GM23338 (cell line): ENCODE measurements at regions not wholly inside any gene's neighbourhood (a gene's known extent, or its start where the extent isn't known, plus 50 kb on each side); places are given as distances from the start of the nearest gene placed in this dataset.

Experiments used
- ATAC-seq: fragments of 200-7000 bp; cut with Tn5 transposase; 3 replicates; pipeline ENCODE4 v1.9.1; 2020
- DNase-seq: peaks from one replicate; pipeline ENCODE4 v3.0.0-alpha.2; 2015; ENCODE audit warnings: low spot score
- H2AFZ ChIP-seq: fragments of 200-600 bp; sonication (generic); 2 replicates; pipeline ENCODE4 v1.8.0; 2016; ENCODE audit warnings: antibody characterized with exemption, mild to moderate bottlenecking, moderate library complexity
- H3F3A ChIP-seq: fragments of 200-600 bp; sonication (generic); replicated peaks from 2 replicates; pipeline ENCODE4 v1.8.0; 2017; ENCODE audit warnings: antibody characterized with exemption, mixed run types, low read depth
- H3K27ac ChIP-seq: fragments of 200-600 bp; sonication (generic); 2 replicates; pipeline ENCODE4 v1.6.1; 2016; ENCODE audit warnings: low read depth
- H3K27me3 ChIP-seq: fragments of 200-600 bp; sonication (generic); 2 replicates; pipeline ENCODE4 v1.8.0; 2016; ENCODE audit warnings: mild to moderate bottlenecking, mixed run types, moderate library complexity; ENCODE audit not compliant: insufficient read depth
- H3K36me3 ChIP-seq: fragments of 200-600 bp; sonication (generic); 2 replicates; pipeline ENCODE4 v1.8.0; 2016; ENCODE audit warnings: mild to moderate bottlenecking; ENCODE audit not compliant: insufficient read depth
- H3K4me1 ChIP-seq: fragments of 200-600 bp; sonication (generic); 2 replicates; pipeline ENCODE4 v1.8.0; 2016; ENCODE audit warnings: mild to moderate bottlenecking, moderate library complexity; ENCODE audit not compliant: insufficient read depth
- H3K4me2 ChIP-seq: fragments of 200-600 bp; sonication (generic); 2 replicates; pipeline ENCODE4 v1.7.1; 2017; ENCODE audit warnings: mixed run types
- H3K4me3 ChIP-seq: fragments of 200-600 bp; sonication (generic); 2 replicates; pipeline ENCODE4 v1.6.1; 2016; ENCODE audit warnings: mixed run types
- H3K79me2 ChIP-seq: fragments of 200-600 bp; sonication (generic); replicated peaks from 2 replicates; pipeline ENCODE4 v1.8.0; 2017; ENCODE audit warnings: mild to moderate bottlenecking; ENCODE audit not compliant: insufficient read depth
- H3K9me2 ChIP-seq: fragments of 200-600 bp; sonication (generic); 2 replicates; pipeline ENCODE4 v1.8.0; 2017; ENCODE audit not compliant: insufficient read depth
- H4K20me1 ChIP-seq: fragments of 200-600 bp; sonication (generic); replicated peaks from 2 replicates; pipeline ENCODE4 v1.8.0; 2017; ENCODE audit warnings: mild to moderate bottlenecking; ENCODE audit not compliant: insufficient read depth
- H3K27ac Mint-ChIP-seq: 2 replicates; pipeline ENCODE4 v1.8.0; 2020; ENCODE audit warnings: inconsistent platforms, mild to moderate bottlenecking, moderate library complexity, mixed read lengths
- H3K27me3 Mint-ChIP-seq: 3 replicates; pipeline ENCODE4 v1.8.0; 2022; ENCODE audit warnings: low read depth, mild to moderate bottlenecking, moderate library complexity, mixed read lengths, inconsistent platforms; ENCODE audit not compliant: insufficient read depth, poor library complexity
- H3K36me3 Mint-ChIP-seq: 3 replicates; pipeline ENCODE4 v1.8.0; 2021; ENCODE audit warnings: low read depth, mild to moderate bottlenecking, inconsistent platforms, moderate library complexity, mixed read lengths
- H3K4me1 Mint-ChIP-seq: 3 replicates; pipeline ENCODE4 v1.8.0; 2020; ENCODE audit warnings: mild to moderate bottlenecking, inconsistent platforms, mixed read lengths
- H3K4me3 Mint-ChIP-seq: 3 replicates; pipeline ENCODE4 v1.8.0; 2021; ENCODE audit warnings: moderate library complexity, mild to moderate bottlenecking, inconsistent platforms, mixed read lengths
- H3K9me3 Mint-ChIP-seq: 3 replicates; pipeline ENCODE4 v1.8.0; 2020; ENCODE audit warnings: moderate library complexity, mild to moderate bottlenecking, inconsistent platforms, mixed read lengths
- CREB1 ChIP-seq: fragments of 250-450 bp; sonication (Bioruptor Pico); IDR thresholded peaks from 2 replicates; pipeline ENCODE4 v1.5.0; 2020; ENCODE audit warnings: low read depth, mild to moderate bottlenecking, moderate library complexity
- EZH2 ChIP-seq: fragments of 200-600 bp; sonication (generic); IDR thresholded peaks from one replicate; pipeline ENCODE4 v1.8.0; 2017; ENCODE audit warnings: antibody characterized with exemption, mild to moderate bottlenecking, low read depth; ENCODE audit not compliant: unreplicated experiment
- EZH2phosphoT487 ChIP-seq: fragments of 200-600 bp; sonication (generic); IDR thresholded peaks from one replicate; pipeline ENCODE4 v1.8.1; 2018; ENCODE audit warnings: antibody characterized with exemption; ENCODE audit not compliant: unreplicated experiment
- JUNB ChIP-seq: IDR thresholded peaks from one replicate; pipeline ENCODE4 v1.6.1; 2016; ENCODE audit warnings: antibody characterized with exemption; ENCODE audit not compliant: unreplicated experiment
- NANOG ChIP-seq: IDR thresholded peaks from 2 replicates; pipeline ENCODE4 v1.6.1; 2016; ENCODE audit warnings: antibody characterized with exemption, borderline replicate concordance
- POLR2AphosphoS5 ChIP-seq: IDR thresholded peaks from 2 replicates; pipeline ENCODE4 v1.6.1; 2016; ENCODE audit warnings: antibody characterized with exemption, low read depth
- STAT1 ChIP-seq: IDR thresholded peaks from one replicate; pipeline ENCODE4 v1.6.1; 2016; ENCODE audit warnings: antibody characterized with exemption; ENCODE audit not compliant: unreplicated experiment
- ZNF114 ChIP-seq: fragments of 250-450 bp; sonication (Bioruptor Pico); IDR thresholded peaks from 2 replicates; pipeline ENCODE4 v1.5.0; 2020; ENCODE audit warnings: mild to moderate bottlenecking, moderate library complexity
- ZNF331 ChIP-seq: fragments of 250-450 bp; sonication (Bioruptor Pico); IDR thresholded peaks from 2 replicates; pipeline ENCODE4 v1.5.0; 2020; ENCODE audit warnings: low read depth, mild to moderate bottlenecking, moderate library complexity
- ZNF462 ChIP-seq: fragments of 250-450 bp; sonication (Bioruptor Pico); IDR thresholded peaks from 2 replicates; pipeline ENCODE4 v1.5.0; 2020; ENCODE audit warnings: mild to moderate bottlenecking, moderate library complexity
- TF ChIP-seq, protein P1 (sequence below): IDR thresholded peaks from 2 replicates; pipeline ENCODE4 v1.6.1; 2016; ENCODE audit warnings: antibody characterized with exemption
- TF ChIP-seq, protein P2 (sequence below): IDR thresholded peaks from one replicate; pipeline ENCODE4 v1.6.1; 2018; ENCODE audit warnings: antibody characterized with exemption; ENCODE audit not compliant: unreplicated experiment
- TF ChIP-seq, protein P3 (sequence below), 2 experiments: fragments of 200-600 bp in 1 of 2; sonication (generic) in 1 of 2; conservative IDR thresholded peaks; 2 replicates each; pipeline versions ENCODE4 v1.5.1 to v1.6.1; 2016 to 2017; ENCODE audit warnings: antibody characterized with exemption in 2 of 2, low read depth in 2 of 2, mild to moderate bottlenecking in 2 of 2, moderate library complexity in 1 of 2

- no peak overlapping the region for H3K4me3 Mint-ChIP-seq
- Histone ChIP-seq H2AFZ (no peak overlapping the region), H3K9me2 (no peaks in the 10 kb centered on the region), H4K20me1 (no peaks in the 10 kb centered on the region), H3K27me3 (no peaks in the 10 kb centered on the region), H3K36me3 (no peaks in the 10 kb centered on the region), H3K4me2 (no peak overlapping the region), H3K4me3 (no peak overlapping the region), H3K79me2 (no peaks in the 10 kb centered on the region), H3F3A (no peaks in the 10 kb centered on the region), H3K4me1 (no peaks in the 10 kb centered on the region), H3K27ac (no peak overlapping the region)
- DNase-seq (no peak), ATAC-seq (no peak)
- no peak overlapping the region for H3K27ac Mint-ChIP-seq
- no peaks in the 10 kb centered on the region for H3K27me3 Mint-ChIP-seq
- TF ChIP-seq, protein P1, sequence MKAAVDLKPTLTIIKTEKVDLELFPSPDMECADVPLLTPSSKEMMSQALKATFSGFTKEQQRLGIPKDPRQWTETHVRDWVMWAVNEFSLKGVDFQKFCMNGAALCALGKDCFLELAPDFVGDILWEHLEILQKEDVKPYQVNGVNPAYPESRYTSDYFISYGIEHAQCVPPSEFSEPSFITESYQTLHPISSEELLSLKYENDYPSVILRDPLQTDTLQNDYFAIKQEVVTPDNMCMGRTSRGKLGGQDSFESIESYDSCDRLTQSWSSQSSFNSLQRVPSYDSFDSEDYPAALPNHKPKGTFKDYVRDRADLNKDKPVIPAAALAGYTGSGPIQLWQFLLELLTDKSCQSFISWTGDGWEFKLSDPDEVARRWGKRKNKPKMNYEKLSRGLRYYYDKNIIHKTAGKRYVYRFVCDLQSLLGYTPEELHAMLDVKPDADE = no peak
- TF ChIP-seq EZH2 = no peak
- TF ChIP-seq POLR2AphosphoS5 = no peak
- TF ChIP-seq, protein P2, sequence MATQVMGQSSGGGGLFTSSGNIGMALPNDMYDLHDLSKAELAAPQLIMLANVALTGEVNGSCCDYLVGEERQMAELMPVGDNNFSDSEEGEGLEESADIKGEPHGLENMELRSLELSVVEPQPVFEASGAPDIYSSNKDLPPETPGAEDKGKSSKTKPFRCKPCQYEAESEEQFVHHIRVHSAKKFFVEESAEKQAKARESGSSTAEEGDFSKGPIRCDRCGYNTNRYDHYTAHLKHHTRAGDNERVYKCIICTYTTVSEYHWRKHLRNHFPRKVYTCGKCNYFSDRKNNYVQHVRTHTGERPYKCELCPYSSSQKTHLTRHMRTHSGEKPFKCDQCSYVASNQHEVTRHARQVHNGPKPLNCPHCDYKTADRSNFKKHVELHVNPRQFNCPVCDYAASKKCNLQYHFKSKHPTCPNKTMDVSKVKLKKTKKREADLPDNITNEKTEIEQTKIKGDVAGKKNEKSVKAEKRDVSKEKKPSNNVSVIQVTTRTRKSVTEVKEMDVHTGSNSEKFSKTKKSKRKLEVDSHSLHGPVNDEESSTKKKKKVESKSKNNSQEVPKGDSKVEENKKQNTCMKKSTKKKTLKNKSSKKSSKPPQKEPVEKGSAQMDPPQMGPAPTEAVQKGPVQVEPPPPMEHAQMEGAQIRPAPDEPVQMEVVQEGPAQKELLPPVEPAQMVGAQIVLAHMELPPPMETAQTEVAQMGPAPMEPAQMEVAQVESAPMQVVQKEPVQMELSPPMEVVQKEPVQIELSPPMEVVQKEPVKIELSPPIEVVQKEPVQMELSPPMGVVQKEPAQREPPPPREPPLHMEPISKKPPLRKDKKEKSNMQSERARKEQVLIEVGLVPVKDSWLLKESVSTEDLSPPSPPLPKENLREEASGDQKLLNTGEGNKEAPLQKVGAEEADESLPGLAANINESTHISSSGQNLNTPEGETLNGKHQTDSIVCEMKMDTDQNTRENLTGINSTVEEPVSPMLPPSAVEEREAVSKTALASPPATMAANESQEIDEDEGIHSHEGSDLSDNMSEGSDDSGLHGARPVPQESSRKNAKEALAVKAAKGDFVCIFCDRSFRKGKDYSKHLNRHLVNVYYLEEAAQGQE = no peak
- TF ChIP-seq ZNF331 = no peak
- TF ChIP-seq ZNF462 (CRISPR knock-in tag) = no peak
- no peak for TF ChIP-seq JUNB
- TF ChIP-seq, protein P3, sequence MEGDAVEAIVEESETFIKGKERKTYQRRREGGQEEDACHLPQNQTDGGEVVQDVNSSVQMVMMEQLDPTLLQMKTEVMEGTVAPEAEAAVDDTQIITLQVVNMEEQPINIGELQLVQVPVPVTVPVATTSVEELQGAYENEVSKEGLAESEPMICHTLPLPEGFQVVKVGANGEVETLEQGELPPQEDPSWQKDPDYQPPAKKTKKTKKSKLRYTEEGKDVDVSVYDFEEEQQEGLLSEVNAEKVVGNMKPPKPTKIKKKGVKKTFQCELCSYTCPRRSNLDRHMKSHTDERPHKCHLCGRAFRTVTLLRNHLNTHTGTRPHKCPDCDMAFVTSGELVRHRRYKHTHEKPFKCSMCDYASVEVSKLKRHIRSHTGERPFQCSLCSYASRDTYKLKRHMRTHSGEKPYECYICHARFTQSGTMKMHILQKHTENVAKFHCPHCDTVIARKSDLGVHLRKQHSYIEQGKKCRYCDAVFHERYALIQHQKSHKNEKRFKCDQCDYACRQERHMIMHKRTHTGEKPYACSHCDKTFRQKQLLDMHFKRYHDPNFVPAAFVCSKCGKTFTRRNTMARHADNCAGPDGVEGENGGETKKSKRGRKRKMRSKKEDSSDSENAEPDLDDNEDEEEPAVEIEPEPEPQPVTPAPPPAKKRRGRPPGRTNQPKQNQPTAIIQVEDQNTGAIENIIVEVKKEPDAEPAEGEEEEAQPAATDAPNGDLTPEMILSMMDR (conservative IDR thresholded peaks at IDR 0.05; ENCODE audit: low read depth in 2 of 2) = no peak
- TF ChIP-seq STAT1 = no peak
- no peak for TF ChIP-seq CREB1
- TF ChIP-seq EZH2phosphoT487 = no peak
- no peak for TF ChIP-seq ZNF114 (CRISPR knock-in tag)
- TF ChIP-seq NANOG = no peak
- H3K9me3 Mint-ChIP-seq = no peaks in the 10 kb centered on the region
- no peaks in the 10 kb centered on the region for H3K36me3 Mint-ChIP-seq
- no peaks in the 10 kb centered on the region for H3K4me1 Mint-ChIP-seq
These were observed 368.6 kb upstream of the DCN start for GRCh38 chr12:91551242-91551641.
